ENCODE measurements at regions not wholly inside any gene's neighbourhood (a gene's known extent, or its start where the extent isn't known, plus 50 kb on each side); places are given as distances from the start of the nearest gene placed in this dataset.
"Not testable (repeated sequence)": the region's sequence is repeated elsewhere in the genome, so short reads cannot be mapped to it uniquely, and the experiment has no call there.

GRCh38 chr16:26491101-26491670, 575.5 kb upstream of the C16orf82 start:
- no peak for DNase-seq
- Mint-ChIP-seq H3K27me3 (no peaks in the 10 kb centered on the region), H3K27ac (no peak overlapping the region), H3K4me1 (no peaks in the 10 kb centered on the region), H3K36me3 (no peaks in the 10 kb centered on the region), H3K9me3 (no peaks in the 10 kb centered on the region), H3K4me3 (no peak overlapping the region)
- no peak for ATAC-seq (ENCODE audit: low read depth in 2 of 2)
- Histone ChIP-seq H3K9me3 (ENCODE audit: control insufficient read depth in 2 of 2, low read length in 2 of 2) (no peaks in the 10 kb centered on the region), H3K4me1 (ENCODE audit: control insufficient read depth, insufficient read depth, low read length, poor library complexity, severe bottlenecking) (no peaks in the 10 kb centered on the region), H3K27ac (ENCODE audit: insufficient read depth, low read length, poor library complexity, severe bottlenecking) (no peak overlapping the region), H3K4me3 (ENCODE audit: low read depth, low read length) (no peak overlapping the region), H3K36me3 (ENCODE audit: control insufficient read depth, insufficient read depth, low read length) (no peaks in the 10 kb centered on the region), H3K27me3 (ENCODE audit: control insufficient read depth, insufficient read depth, low read length) (no peaks in the 10 kb centered on the region)

DNA sequence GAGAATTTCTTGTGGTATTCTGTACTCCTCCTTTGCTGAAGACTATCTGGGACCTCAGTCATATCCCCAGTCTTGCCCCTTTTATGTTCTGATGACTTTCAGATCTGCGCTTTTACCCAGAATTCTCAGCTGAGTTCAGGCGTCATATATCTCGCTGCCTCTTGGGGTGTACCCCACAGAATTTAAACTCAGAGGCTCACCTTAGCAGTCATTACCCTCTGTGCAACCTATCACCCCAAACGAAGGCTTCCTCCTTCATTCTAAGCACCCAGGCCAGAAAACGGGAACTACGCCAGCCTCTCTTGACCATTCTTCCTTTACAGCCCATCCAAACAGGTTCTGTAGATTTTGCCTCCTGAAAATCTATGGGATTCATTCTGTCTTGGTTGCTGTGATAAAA, 574.8 kb upstream of the C16orf82 start:
- Mint-ChIP-seq H3K27me3 (no peaks in the 10 kb centered on the region), H3K4me3 (no peak overlapping the region), H3K4me1 (no peaks in the 10 kb centered on the region), H3K27ac (no peak overlapping the region), H3K36me3 (no peaks in the 10 kb centered on the region), H3K9me3 (no peaks in the 10 kb centered on the region)
- Histone ChIP-seq H3K4me1 (ENCODE audit: control insufficient read depth, insufficient read depth, low read length, poor library complexity, severe bottlenecking) (no peaks in the 10 kb centered on the region), H3K9me3 (ENCODE audit: control insufficient read depth in 2 of 2, low read length in 2 of 2) (no peaks in the 10 kb centered on the region), H3K27ac (ENCODE audit: insufficient read depth, low read length, poor library complexity, severe bottlenecking) (no peak overlapping the region), H3K27me3 (ENCODE audit: control insufficient read depth, insufficient read depth, low read length) (no peaks in the 10 kb centered on the region), H3K4me3 (ENCODE audit: low read depth, low read length) (no peak overlapping the region), H3K36me3 (ENCODE audit: control insufficient read depth, insufficient read depth, low read length) (no peaks in the 10 kb centered on the region)
- ATAC-seq (ENCODE audit: low read depth in 2 of 2) (no peak), DNase-seq (no peak)

DNA sequence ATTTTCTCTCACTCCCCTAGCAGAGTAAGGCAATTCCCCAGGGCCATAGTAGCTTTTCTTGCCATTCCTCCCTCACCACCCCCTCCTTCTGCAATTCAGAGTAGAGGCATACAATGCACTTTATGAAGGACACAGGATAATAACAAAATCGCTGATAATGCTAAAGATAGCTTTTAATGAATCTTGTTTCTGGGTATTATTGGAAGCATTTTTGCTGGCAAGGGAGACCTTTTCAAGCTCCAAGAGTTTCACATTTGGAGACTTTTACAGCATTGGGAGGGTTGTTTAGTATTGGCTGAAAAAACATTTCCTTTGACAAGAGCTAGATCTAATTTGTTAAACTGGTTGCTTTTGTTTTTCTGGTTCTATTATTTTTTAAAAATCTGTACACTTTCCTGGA, 573.0 kb upstream of the C16orf82 start:
- no peaks in the 10 kb centered on the region for H3K4me1 Mint-ChIP-seq
- H3K4me1 ChIP-seq (ENCODE audit: control insufficient read depth, insufficient read depth, low read length, poor library complexity, severe bottlenecking): no peaks in the 10 kb centered on the region
- H3K27ac Mint-ChIP-seq: no peak overlapping the region
- no peak overlapping the region for H3K4me3 Mint-ChIP-seq
- H3K27ac ChIP-seq (ENCODE audit: insufficient read depth, low read length, poor library complexity, severe bottlenecking): no peak overlapping the region
- H3K4me3 ChIP-seq (ENCODE audit: low read depth, low read length): no peak overlapping the region
- no peaks in the 10 kb centered on the region for H3K36me3 Mint-ChIP-seq
- H3K27me3 Mint-ChIP-seq: no peaks in the 10 kb centered on the region
- H3K36me3 ChIP-seq (ENCODE audit: control insufficient read depth, insufficient read depth, low read length): no peaks in the 10 kb centered on the region
- DNase-seq (no peak), ATAC-seq (ENCODE audit: low read depth in 2 of 2) (no peak)
- no peaks in the 10 kb centered on the region for H3K27me3 ChIP-seq (ENCODE audit: control insufficient read depth, insufficient read depth, low read length)
- no peaks in the 10 kb centered on the region for H3K9me3 ChIP-seq (ENCODE audit: control insufficient read depth in 2 of 2, low read length in 2 of 2)
- no peaks in the 10 kb centered on the region for H3K9me3 Mint-ChIP-seq

- Histone ChIP-seq H3K36me3 (ENCODE audit: control insufficient read depth, insufficient read depth, low read length) (no peaks in the 10 kb centered on the region), H3K27me3 (ENCODE audit: control insufficient read depth, insufficient read depth, low read length) (no peaks in the 10 kb centered on the region), H3K4me3 (ENCODE audit: low read depth, low read length) (no peak overlapping the region), H3K4me1 (ENCODE audit: control insufficient read depth, insufficient read depth, low read length, poor library complexity, severe bottlenecking) (no peaks in the 10 kb centered on the region), H3K9me3 (ENCODE audit: control insufficient read depth in 2 of 2, low read length in 2 of 2) (no peaks in the 10 kb centered on the region), H3K27ac (ENCODE audit: insufficient read depth, low read length, poor library complexity, severe bottlenecking) (no peak overlapping the region)
- no peak for DNase-seq
- Mint-ChIP-seq H3K4me1 (no peaks in the 10 kb centered on the region), H3K27me3 (peaks cover 5% of the 10 kb centered on the region), H3K36me3 (no peaks in the 10 kb centered on the region), H3K9me3 (peaks cover 0 to 5% (median 0%) of the 10 kb centered on the region in 7 donors), H3K4me3 (no peak overlapping the region), H3K27ac (no peak overlapping the region)
- no peak for ATAC-seq (ENCODE audit: low read depth in 2 of 2)
Observed at GRCh38 chr16:26497896-26498295, 568.8 kb upstream of the C16orf82 start.

DNA sequence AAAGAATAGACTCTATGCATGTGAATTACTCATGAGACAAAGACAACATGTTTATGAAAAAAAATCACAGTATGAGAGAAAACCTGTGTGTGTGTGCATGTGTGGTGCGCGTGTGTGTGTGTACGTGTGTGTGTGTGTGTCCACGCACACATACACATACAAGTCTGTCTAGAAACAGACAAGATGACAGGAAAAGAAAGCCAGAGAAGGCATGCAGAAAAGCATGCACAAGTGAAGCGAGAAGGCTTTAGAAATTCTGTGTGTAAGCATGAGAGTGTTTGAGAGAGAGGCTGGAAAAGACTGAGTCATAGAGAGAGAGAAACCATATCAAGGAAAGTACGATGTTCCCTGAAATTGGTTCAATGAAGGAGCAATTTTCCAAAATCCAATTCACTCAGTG, 566.4 kb upstream of the C16orf82 start:
- no peaks in the 10 kb centered on the region for H3K4me1 Mint-ChIP-seq
- Histone ChIP-seq H3K36me3 (ENCODE audit: control insufficient read depth, insufficient read depth, low read length) (no peaks in the 10 kb centered on the region), H3K27ac (ENCODE audit: insufficient read depth, low read length, poor library complexity, severe bottlenecking) (no peak overlapping the region), H3K4me1 (ENCODE audit: control insufficient read depth, insufficient read depth, low read length, poor library complexity, severe bottlenecking) (no peaks in the 10 kb centered on the region), H3K4me3 (ENCODE audit: low read depth, low read length) (no peak overlapping the region), H3K27me3 (ENCODE audit: control insufficient read depth, insufficient read depth, low read length) (no peaks in the 10 kb centered on the region), H3K9me3 (ENCODE audit: control insufficient read depth in 2 of 2, low read length in 2 of 2) (no peaks in the 10 kb centered on the region)
- peaks cover 0 to 5% (median 0%) of the 10 kb centered on the region in 7 donors for H3K9me3 Mint-ChIP-seq
- no peaks in the 10 kb centered on the region for H3K36me3 Mint-ChIP-seq
- DNase-seq (no peak), ATAC-seq (ENCODE audit: low read depth in 2 of 2) (no peak)
- H3K4me3 Mint-ChIP-seq: no peak overlapping the region
- peaks cover 9% of the 10 kb centered on the region for H3K27me3 Mint-ChIP-seq
- no peak overlapping the region for H3K27ac Mint-ChIP-seq

DNA sequence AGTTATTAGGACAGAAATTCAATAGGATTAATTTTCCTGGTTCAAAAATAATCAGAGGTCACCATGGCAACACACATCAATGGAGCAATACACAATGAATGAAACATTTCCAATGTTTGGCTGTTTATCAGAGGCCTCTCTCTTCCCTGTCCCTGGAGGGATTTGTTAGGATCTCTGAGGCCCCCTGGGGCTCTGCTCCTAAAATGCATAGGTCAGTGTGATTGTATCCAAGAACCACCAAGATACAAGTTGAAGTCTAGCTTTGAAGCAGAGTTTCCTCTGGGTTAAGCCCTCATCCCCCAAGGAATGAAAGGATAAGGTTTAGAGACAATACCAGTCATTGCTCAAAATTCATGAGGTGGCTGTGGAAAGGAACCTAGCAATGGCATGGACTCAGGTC, 561.2 kb upstream of the C16orf82 start:
- Mint-ChIP-seq H3K4me3 (no peak overlapping the region), H3K36me3 (no peaks in the 10 kb centered on the region), H3K9me3 (peaks cover 0 to 5% (median 0%) of the 10 kb centered on the region in 7 donors), H3K27me3 (peaks cover 5% of the 10 kb centered on the region), H3K4me1 (no peaks in the 10 kb centered on the region), H3K27ac (no peak overlapping the region)
- Histone ChIP-seq H3K9me3 (ENCODE audit: control insufficient read depth in 2 of 2, low read length in 2 of 2) (no peaks in the 10 kb centered on the region), H3K27me3 (ENCODE audit: control insufficient read depth, insufficient read depth, low read length) (no peaks in the 10 kb centered on the region), H3K36me3 (ENCODE audit: control insufficient read depth, insufficient read depth, low read length) (no peaks in the 10 kb centered on the region), H3K27ac (ENCODE audit: insufficient read depth, low read length, poor library complexity, severe bottlenecking) (no peak overlapping the region), H3K4me3 (ENCODE audit: low read depth, low read length) (no peak overlapping the region), H3K4me1 (ENCODE audit: control insufficient read depth, insufficient read depth, low read length, poor library complexity, severe bottlenecking) (no peaks in the 10 kb centered on the region)
- ATAC-seq (ENCODE audit: low read depth in 2 of 2) (no peak), DNase-seq (no peak)

DNA sequence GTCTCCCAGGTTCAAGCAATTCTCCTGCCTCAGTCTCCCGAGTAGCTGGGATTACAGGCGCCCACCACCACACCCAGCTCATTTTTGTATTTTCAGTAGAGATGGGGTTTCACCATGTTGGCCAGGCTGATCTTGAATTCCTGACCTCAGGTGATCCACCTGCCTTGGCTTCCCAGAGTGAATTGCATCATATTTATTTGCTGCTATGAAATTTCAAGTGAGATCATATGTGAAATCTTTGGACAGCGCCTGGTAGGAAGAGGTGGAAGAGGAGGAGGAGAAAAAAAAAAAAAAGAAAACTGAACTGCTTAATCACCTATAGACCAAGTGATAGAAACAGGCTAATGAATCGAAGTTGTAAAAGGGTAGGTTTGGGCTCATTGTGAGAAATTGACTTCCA, 557.8 kb upstream of the C16orf82 start:
- not testable (repeated sequence) for H3K27ac Mint-ChIP-seq; H3K4me3 Mint-ChIP-seq; H3K4me3 ChIP-seq (ENCODE audit: low read depth, low read length); DNase-seq; H3K27me3 ChIP-seq (ENCODE audit: control insufficient read depth, insufficient read depth, low read length); H3K36me3 ChIP-seq (ENCODE audit: control insufficient read depth, insufficient read depth, low read length); H3K9me3 Mint-ChIP-seq; H3K4me1 ChIP-seq (ENCODE audit: control insufficient read depth, insufficient read depth, low read length, poor library complexity, severe bottlenecking); H3K36me3 Mint-ChIP-seq; H3K27ac ChIP-seq (ENCODE audit: insufficient read depth, low read length, poor library complexity, severe bottlenecking); H3K27me3 Mint-ChIP-seq; H3K9me3 ChIP-seq (ENCODE audit: control insufficient read depth in 2 of 2, low read length in 2 of 2); ATAC-seq (ENCODE audit: low read depth in 2 of 2); H3K4me1 Mint-ChIP-seq

DNA sequence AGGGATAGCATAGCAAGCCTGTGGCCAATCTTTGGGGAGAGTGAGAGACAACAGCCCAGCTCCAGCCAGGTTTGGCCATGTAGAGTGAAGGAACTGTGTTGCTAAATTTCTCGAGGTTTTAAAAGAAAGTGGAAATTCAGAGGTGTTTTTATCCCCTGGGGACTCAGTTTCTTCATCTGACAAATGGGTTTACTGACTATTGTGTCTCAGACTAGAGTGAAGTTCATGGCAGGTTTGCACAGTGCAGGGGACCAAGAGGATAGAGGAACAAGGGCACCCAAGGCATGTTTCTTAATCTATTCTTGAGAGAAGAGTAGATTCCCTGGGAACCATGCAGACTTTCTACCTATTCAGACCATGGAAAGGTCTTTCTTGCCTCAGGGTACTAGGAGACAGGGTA, 555.8 kb upstream of the C16orf82 start:
- Mint-ChIP-seq H3K27me3 (peaks cover 4% of the 10 kb centered on the region), H3K36me3 (no peaks in the 10 kb centered on the region), H3K4me3 (no peak overlapping the region), H3K27ac (no peak overlapping the region), H3K9me3 (no peaks in the 10 kb centered on the region), H3K4me1 (no peaks in the 10 kb centered on the region)
- Histone ChIP-seq H3K4me3 (ENCODE audit: low read depth, low read length) (no peak overlapping the region), H3K27ac (ENCODE audit: insufficient read depth, low read length, poor library complexity, severe bottlenecking) (no peak overlapping the region), H3K27me3 (ENCODE audit: control insufficient read depth, insufficient read depth, low read length) (peaks cover 2% of the 10 kb centered on the region), H3K9me3 (ENCODE audit: control insufficient read depth in 2 of 2, low read length in 2 of 2) (no peaks in the 10 kb centered on the region), H3K4me1 (ENCODE audit: control insufficient read depth, insufficient read depth, low read length, poor library complexity, severe bottlenecking) (no peaks in the 10 kb centered on the region), H3K36me3 (ENCODE audit: control insufficient read depth, insufficient read depth, low read length) (no peaks in the 10 kb centered on the region)
- ATAC-seq (ENCODE audit: low read depth in 2 of 2) (no peak), DNase-seq (no peak)
